ENCODE measurements at regions not wholly inside any gene's neighbourhood (a gene's known extent, or its start where the extent isn't known, plus 50 kb on each side); places are given as distances from the start of the nearest gene placed in this dataset.
"Not testable (repeated sequence)": the region's sequence is repeated elsewhere in the genome, so short reads cannot be mapped to it uniquely, and the experiment has no call there.

- no peaks in the 10 kb centered on the region for H3K36me3 Mint-ChIP-seq (ENCODE audit: low read depth)
- H3K27me3 Mint-ChIP-seq = no peaks in the 10 kb centered on the region
- no peak for ATAC-seq (replicated peaks)
- H3K4me1 Mint-ChIP-seq = no peaks in the 10 kb centered on the region
- H3K4me3 Mint-ChIP-seq = no peak overlapping the region
- no peak overlapping the region for H3K27ac Mint-ChIP-seq
- H3K9me3 Mint-ChIP-seq = peaks cover 17% of the 10 kb centered on the region
These were observed 1046.0 kb downstream of the MRPL39 start for GRCh38 chr21:24561291-24561690.

GRCh38 chr21:24552491-24552890 is 1054.8 kb downstream of the MRPL39 start:
- no peaks in the 10 kb centered on the region for H3K36me3 Mint-ChIP-seq (ENCODE audit: low read depth)
- peaks cover 7% of the 10 kb centered on the region for H3K9me3 Mint-ChIP-seq
- no peak overlapping the region for H3K27ac Mint-ChIP-seq
- H3K4me1 Mint-ChIP-seq = no peaks in the 10 kb centered on the region
- H3K4me3 Mint-ChIP-seq = no peak overlapping the region
- H3K27me3 Mint-ChIP-seq = no peaks in the 10 kb centered on the region
- no peak for ATAC-seq (replicated peaks)

- no peak overlapping the region for H3K4me3 Mint-ChIP-seq
- no peaks in the 10 kb centered on the region for H3K36me3 Mint-ChIP-seq (ENCODE audit: low read depth)
- H3K27me3 Mint-ChIP-seq = no peaks in the 10 kb centered on the region
- no peaks in the 10 kb centered on the region for H3K9me3 Mint-ChIP-seq
- H3K4me1 Mint-ChIP-seq = no peaks in the 10 kb centered on the region
- ATAC-seq (replicated peaks) = no peak
- H3K27ac Mint-ChIP-seq = no peak overlapping the region
These were observed 1061.4 kb downstream of the MRPL39 start for GRCh38 chr21:24545807-24546361.

- Mint-ChIP-seq H3K4me1 (no peaks in the 10 kb centered on the region), H3K27ac (no peak overlapping the region)
- no peak for ATAC-seq (replicated peaks)
These were observed 1093.1 kb downstream of the MRPL39 start for GRCh38 chr21:24514081-24514733.

GRCh38 chr21:24509131-24509530 is 1098.2 kb downstream of the MRPL39 start:
- H3K27ac Mint-ChIP-seq = no peak overlapping the region
- H3K36me3 Mint-ChIP-seq (ENCODE audit: low read depth) = no peaks in the 10 kb centered on the region
- no peaks in the 10 kb centered on the region for H3K27me3 Mint-ChIP-seq
- H3K4me3 Mint-ChIP-seq = no peak overlapping the region
- H3K4me1 Mint-ChIP-seq = no peaks in the 10 kb centered on the region
- H3K9me3 Mint-ChIP-seq = peaks cover 3% of the 10 kb centered on the region
- no peak for ATAC-seq (replicated peaks)

More at GRCh38 chr21:24514081-24514733, 1093.1 kb downstream of the MRPL39 start:
- H3K27me3 Mint-ChIP-seq = no peaks in the 10 kb centered on the region
- no peaks in the 10 kb centered on the region for H3K36me3 Mint-ChIP-seq (ENCODE audit: low read depth)
- H3K9me3 Mint-ChIP-seq = no peaks in the 10 kb centered on the region
- no peak overlapping the region for H3K4me3 Mint-ChIP-seq

GRCh38 chr21:24486973-24487372 is 1120.3 kb downstream of the MRPL39 start:
- H3K9me3 Mint-ChIP-seq = peaks cover 4% of the 10 kb centered on the region
- no peak for ATAC-seq (replicated peaks)

GRCh38 chr21:24483361-24483760 is 1123.9 kb downstream of the MRPL39 start:
- not testable (repeated sequence) for H3K27ac Mint-ChIP-seq; H3K9me3 Mint-ChIP-seq; H3K4me1 Mint-ChIP-seq; H3K27me3 Mint-ChIP-seq; ATAC-seq (replicated peaks); H3K4me3 Mint-ChIP-seq; H3K36me3 Mint-ChIP-seq (ENCODE audit: low read depth)

More at GRCh38 chr21:24486973-24487372, 1120.3 kb downstream of the MRPL39 start:
- Mint-ChIP-seq H3K27ac (no peak overlapping the region), H3K4me1 (no peaks in the 10 kb centered on the region), H3K4me3 (no peak overlapping the region), H3K27me3 (no peaks in the 10 kb centered on the region), H3K36me3 (ENCODE audit: low read depth) (no peaks in the 10 kb centered on the region)

- Mint-ChIP-seq H3K27ac (no peak overlapping the region), H3K9me3 (no peaks in the 10 kb centered on the region), H3K36me3 (ENCODE audit: low read depth) (no peaks in the 10 kb centered on the region), H3K4me3 (no peak overlapping the region), H3K27me3 (no peaks in the 10 kb centered on the region), H3K4me1 (no peaks in the 10 kb centered on the region)
- no peak for ATAC-seq (replicated peaks)
These were observed 1136.4 kb downstream of the MRPL39 start for GRCh38 chr21:24470852-24471251.

- H3K36me3 Mint-ChIP-seq (ENCODE audit: low read depth) = no peaks in the 10 kb centered on the region
These were observed 1150.9 kb downstream of the MRPL39 start for GRCh38 chr21:24456358-24456757.

GRCh38 chr21:24450119-24450518 is 1157.2 kb downstream of the MRPL39 start:
- no peak overlapping the region for H3K27ac Mint-ChIP-seq
- H3K4me3 Mint-ChIP-seq = no peak overlapping the region
- no peak for ATAC-seq (replicated peaks)
- no peaks in the 10 kb centered on the region for H3K9me3 Mint-ChIP-seq
- no peaks in the 10 kb centered on the region for H3K36me3 Mint-ChIP-seq (ENCODE audit: low read depth)
- H3K4me1 Mint-ChIP-seq = no peaks in the 10 kb centered on the region
- H3K27me3 Mint-ChIP-seq = no peaks in the 10 kb centered on the region

More at GRCh38 chr21:24456358-24456757, 1150.9 kb downstream of the MRPL39 start:
- H3K27me3 Mint-ChIP-seq = no peaks in the 10 kb centered on the region
- no peaks in the 10 kb centered on the region for H3K4me1 Mint-ChIP-seq
- H3K9me3 Mint-ChIP-seq = no peaks in the 10 kb centered on the region
- no peak overlapping the region for H3K27ac Mint-ChIP-seq
- ATAC-seq (replicated peaks) = no peak
- H3K4me3 Mint-ChIP-seq = no peak overlapping the region

GRCh38 chr21:24445517-24445916 is 1161.8 kb downstream of the MRPL39 start:
- H3K36me3 Mint-ChIP-seq (ENCODE audit: low read depth) = no peaks in the 10 kb centered on the region
- H3K27me3 Mint-ChIP-seq = no peaks in the 10 kb centered on the region
- H3K27ac Mint-ChIP-seq = no peak overlapping the region
- no peaks in the 10 kb centered on the region for H3K4me1 Mint-ChIP-seq
- no peak for ATAC-seq (replicated peaks)
- H3K4me3 Mint-ChIP-seq = no peak overlapping the region
- peaks cover 4% of the 10 kb centered on the region for H3K9me3 Mint-ChIP-seq

- Mint-ChIP-seq H3K27me3 (no peaks in the 10 kb centered on the region), H3K4me1 (no peaks in the 10 kb centered on the region), H3K27ac (no peak overlapping the region), H3K9me3 (peaks cover 4% of the 10 kb centered on the region), H3K36me3 (ENCODE audit: low read depth) (no peaks in the 10 kb centered on the region), H3K4me3 (no peak overlapping the region)
- no peak for ATAC-seq (replicated peaks)
These were observed 1162.5 kb downstream of the MRPL39 start for GRCh38 chr21:24444736-24445135.

- peaks cover 18% of the 10 kb centered on the region for H3K9me3 Mint-ChIP-seq
- H3K27me3 Mint-ChIP-seq = no peaks in the 10 kb centered on the region
- no peaks in the 10 kb centered on the region for H3K36me3 Mint-ChIP-seq (ENCODE audit: low read depth)
- no peak for ATAC-seq (replicated peaks)
- H3K27ac Mint-ChIP-seq = no peak overlapping the region
- H3K4me3 Mint-ChIP-seq = no peak overlapping the region
- no peaks in the 10 kb centered on the region for H3K4me1 Mint-ChIP-seq
These were observed 1171.0 kb downstream of the MRPL39 start for GRCh38 chr21:24436236-24436635.

- Mint-ChIP-seq H3K4me1 (no peaks in the 10 kb centered on the region), H3K27me3 (no peaks in the 10 kb centered on the region), H3K9me3 (no peaks in the 10 kb centered on the region), H3K4me3 (peak overlapping the region; percentile 67), H3K27ac (peak overlapping the region; percentile 48), H3K36me3 (ENCODE audit: low read depth) (no peaks in the 10 kb centered on the region)
- ATAC-seq (replicated peaks) = no peak
These were observed 1178.6 kb downstream of the MRPL39 start for GRCh38 chr21:24428591-24429199.

- Mint-ChIP-seq H3K27ac (no peak overlapping the region), H3K36me3 (ENCODE audit: low read depth) (no peaks in the 10 kb centered on the region), H3K4me1 (no peaks in the 10 kb centered on the region), H3K4me3 (no peak overlapping the region), H3K27me3 (no peaks in the 10 kb centered on the region), H3K9me3 (peaks cover 5% of the 10 kb centered on the region)
- ATAC-seq (replicated peaks) = no peak
These were observed 1182.5 kb downstream of the MRPL39 start for GRCh38 chr21:24424776-24425175.
